ENCODE measurements at regions not wholly inside any gene's neighbourhood (a gene's known extent, or its start where the extent isn't known, plus 50 kb on each side); places are given as distances from the start of the nearest gene placed in this dataset.

GRCh38 chr5:56320686-56321085, 87.6 kb upstream of the ANKRD55 start:
- DNase-seq (no peak), ATAC-seq (ENCODE audit: low read depth) (no peak)
- no peaks in the 10 kb centered on the region for H3K36me3 Mint-ChIP-seq (ENCODE audit: low read depth)
- H3K27ac Mint-ChIP-seq, result no peak overlapping the region
- no peak overlapping the region for H3K4me3 Mint-ChIP-seq
- no peaks in the 10 kb centered on the region for H3K27me3 Mint-ChIP-seq
- H3K9me3 Mint-ChIP-seq, result no peaks in the 10 kb centered on the region
- H3K4me1 Mint-ChIP-seq, result peaks cover 37% of the 10 kb centered on the region
- TF ChIP-seq CTCF (IDR thresholded peaks at IDR 0.05), result no peak
- ChIA-PET POLR2A (no interaction called here), CTCF (no interaction called here)
- intact Hi-C loops (cut with micrococcal nuclease), result no loop called here

GRCh38 chr5:56319526-56320181, 86.5 kb upstream of the ANKRD55 start:
- no peaks in the 10 kb centered on the region for H3K27me3 Mint-ChIP-seq
- ChIA-PET POLR2A (interaction anchor here (4.2 kb wide), 1 partner anchor 8 kb away, joined by 28 read pairs; no protein-coding TSS in a partner anchor), CTCF (no interaction called here)
- peaks cover 41% of the 10 kb centered on the region for H3K4me1 Mint-ChIP-seq
- ATAC-seq (ENCODE audit: low read depth) (no peak), DNase-seq (no peak)
- no peak overlapping the region for H3K27ac Mint-ChIP-seq
- H3K9me3 Mint-ChIP-seq, result no peaks in the 10 kb centered on the region
- intact Hi-C loops (cut with micrococcal nuclease), result loop anchor here (2.0 kb wide), 3 partner anchors 95 to 519 kb away; no protein-coding TSS in a partner anchor
- no peak for TF ChIP-seq CTCF (IDR thresholded peaks at IDR 0.05)
- H3K4me3 Mint-ChIP-seq, result no peak overlapping the region
- H3K36me3 Mint-ChIP-seq (ENCODE audit: low read depth), result no peaks in the 10 kb centered on the region

- Mint-ChIP-seq H3K36me3 (ENCODE audit: low read depth) (no peaks in the 10 kb centered on the region), H3K27ac (peak overlapping the region; percentile 65), H3K4me1 (peaks cover 49% of the 10 kb centered on the region), H3K27me3 (no peaks in the 10 kb centered on the region), H3K9me3 (no peaks in the 10 kb centered on the region), H3K4me3 (peak overlapping the region; percentile 56)
- DNase-seq (no peak), ATAC-seq (ENCODE audit: low read depth) (peak; percentile 90)
- TF ChIP-seq CTCF (IDR thresholded peaks at IDR 0.05), result no peak
- intact Hi-C loops (cut with micrococcal nuclease), result loop anchor here (1.0 to 2.0 kb wide), 5 partner anchors 11 to 521 kb away; no protein-coding TSS in a partner anchor
- ChIA-PET CTCF (interaction anchor here (1.2 to 1.4 kb wide), 2 partner anchors 47 to 164 kb away, joined by 3 to 4 read pairs; no protein-coding TSS in a partner anchor), POLR2A (interaction anchor here (0.8 to 4.2 kb wide), 4 partner anchors 10 to 368 kb away, joined by 4 to 28 read pairs (median 4); no protein-coding TSS in a partner anchor)
These were observed 84.9 kb upstream of the ANKRD55 start for GRCh38 chr5:56317923-56318561.

GRCh38 chr5:56316299-56316994, 83.3 kb upstream of the ANKRD55 start:
- Mint-ChIP-seq H3K9me3 (no peaks in the 10 kb centered on the region), H3K27me3 (no peaks in the 10 kb centered on the region), H3K4me1 (peaks cover 61% of the 10 kb centered on the region), H3K4me3 (no peak overlapping the region), H3K27ac (no peak overlapping the region), H3K36me3 (ENCODE audit: low read depth) (no peaks in the 10 kb centered on the region)
- POLR2A ChIA-PET, result interaction anchor here (0.6 to 4.2 kb wide), 3 partner anchors 12 to 370 kb away, joined by 3 to 28 read pairs (median 3); no protein-coding TSS in a partner anchor
- CTCF ChIA-PET, result interaction anchor here (1.1 kb wide), 1 partner anchor 522 kb away, joined by 3 read pairs; no protein-coding TSS in a partner anchor
- no peak for TF ChIP-seq CTCF (IDR thresholded peaks at IDR 0.05)
- intact Hi-C loops (cut with micrococcal nuclease), result no loop called here
- no peak for DNase-seq
- ATAC-seq (ENCODE audit: low read depth), result no peak

GRCh38 chr5:56314529-56314928, 81.4 kb upstream of the ANKRD55 start:
- Mint-ChIP-seq H3K27me3 (no peaks in the 10 kb centered on the region), H3K4me1 (peaks cover 59% of the 10 kb centered on the region), H3K27ac (no peak overlapping the region), H3K9me3 (no peaks in the 10 kb centered on the region), H3K36me3 (ENCODE audit: low read depth) (no peaks in the 10 kb centered on the region), H3K4me3 (no peak overlapping the region)
- ChIA-PET POLR2A (no interaction called here), CTCF (no interaction called here)
- intact Hi-C loops (cut with micrococcal nuclease), result no loop called here
- ATAC-seq (ENCODE audit: low read depth) (no peak), DNase-seq (peak; percentile 30)
- TF ChIP-seq CTCF (IDR thresholded peaks at IDR 0.05), result no peak

Measured in activated B cell treated with CpG ODN at 0.5 μM for 24 hours (primary cell).